ENCODE measurements at regions not wholly inside any gene's neighbourhood (a gene's known extent, or its start where the extent isn't known, plus 50 kb on each side); places are given as distances from the start of the nearest gene placed in this dataset.

- Mint-ChIP-seq H3K27ac (peak overlapping the region; percentile 76), H3K27me3 (no peaks in the 10 kb centered on the region), H3K36me3 (no peaks in the 10 kb centered on the region), H3K9me3 (no peaks in the 10 kb centered on the region), H3K4me1 (peaks cover 10% of the 10 kb centered on the region), H3K4me3 (peak overlapping the region; percentile 59)
- peak; percentile 66 for ATAC-seq
These were observed 170.4 kb upstream of the CASK start for GRCh38 chrX:42093756-42094155.

- H3K4me1 Mint-ChIP-seq = peaks cover 10% of the 10 kb centered on the region
- no peak overlapping the region for H3K27ac Mint-ChIP-seq
- no peak overlapping the region for H3K4me3 Mint-ChIP-seq
- no peak for ATAC-seq
- H3K27me3 Mint-ChIP-seq = no peaks in the 10 kb centered on the region
- no peaks in the 10 kb centered on the region for H3K9me3 Mint-ChIP-seq
- H3K36me3 Mint-ChIP-seq = no peaks in the 10 kb centered on the region
These were observed 167.0 kb upstream of the CASK start for GRCh38 chrX:42090395-42090794.

DNA sequence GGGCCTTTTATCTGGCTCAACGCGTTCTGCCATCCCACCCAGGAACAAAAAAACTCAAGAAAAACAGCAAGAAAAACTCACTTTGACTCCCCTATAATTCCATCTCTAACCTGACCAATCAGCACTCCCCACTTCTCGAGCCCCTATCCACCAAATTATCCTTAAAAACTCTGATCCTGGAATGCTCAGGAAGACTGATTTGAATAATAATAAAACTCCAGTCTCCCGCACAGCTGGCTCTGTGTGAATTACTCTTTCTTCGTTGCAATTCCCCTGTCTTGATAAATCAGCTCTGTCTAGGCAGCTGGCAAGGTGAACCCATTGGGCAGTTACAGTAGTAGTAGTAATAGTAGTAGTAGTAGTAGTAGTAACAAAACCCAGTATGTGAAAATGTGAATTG is 165.7 kb upstream of the CASK start:
- no peak overlapping the region for H3K4me3 Mint-ChIP-seq
- no peaks in the 10 kb centered on the region for H3K9me3 Mint-ChIP-seq
- peaks cover 4% of the 10 kb centered on the region for H3K4me1 Mint-ChIP-seq
- H3K27ac Mint-ChIP-seq = no peak overlapping the region
- ATAC-seq = no peak
- H3K27me3 Mint-ChIP-seq = no peaks in the 10 kb centered on the region
- H3K36me3 Mint-ChIP-seq = no peaks in the 10 kb centered on the region

- ATAC-seq = no peak
- H3K36me3 Mint-ChIP-seq = no peaks in the 10 kb centered on the region
- H3K27me3 Mint-ChIP-seq = no peaks in the 10 kb centered on the region
- H3K27ac Mint-ChIP-seq = no peak overlapping the region
- no peaks in the 10 kb centered on the region for H3K9me3 Mint-ChIP-seq
- H3K4me3 Mint-ChIP-seq = no peak overlapping the region
- H3K4me1 Mint-ChIP-seq = no peaks in the 10 kb centered on the region
These were observed 164.6 kb upstream of the CASK start for GRCh38 chrX:42087960-42088359.

DNA sequence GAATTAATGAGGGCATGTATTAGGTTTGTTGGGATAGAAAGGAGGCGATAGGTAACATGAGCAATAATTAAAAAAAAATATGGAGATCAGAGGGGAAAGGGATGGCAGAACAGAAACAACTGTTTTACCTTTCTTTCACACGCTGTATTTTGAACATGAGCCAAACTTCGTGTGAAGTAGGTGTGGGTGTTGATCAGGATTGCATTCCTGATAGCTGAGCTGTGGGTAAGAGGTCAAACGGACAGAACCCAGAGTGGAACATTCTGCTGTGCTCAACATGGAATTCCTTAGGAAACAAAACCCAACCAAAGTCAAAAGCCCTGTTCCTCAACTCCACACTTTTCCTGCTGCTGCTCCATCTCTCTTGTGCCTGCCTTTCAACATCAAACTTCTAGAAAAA is 162.5 kb upstream of the CASK start:
- no peaks in the 10 kb centered on the region for H3K36me3 Mint-ChIP-seq
- no peak for ATAC-seq
- H3K27me3 Mint-ChIP-seq = no peaks in the 10 kb centered on the region
- no peaks in the 10 kb centered on the region for H3K4me1 Mint-ChIP-seq
- H3K27ac Mint-ChIP-seq = no peak overlapping the region
- H3K4me3 Mint-ChIP-seq = no peak overlapping the region
- no peaks in the 10 kb centered on the region for H3K9me3 Mint-ChIP-seq

DNA sequence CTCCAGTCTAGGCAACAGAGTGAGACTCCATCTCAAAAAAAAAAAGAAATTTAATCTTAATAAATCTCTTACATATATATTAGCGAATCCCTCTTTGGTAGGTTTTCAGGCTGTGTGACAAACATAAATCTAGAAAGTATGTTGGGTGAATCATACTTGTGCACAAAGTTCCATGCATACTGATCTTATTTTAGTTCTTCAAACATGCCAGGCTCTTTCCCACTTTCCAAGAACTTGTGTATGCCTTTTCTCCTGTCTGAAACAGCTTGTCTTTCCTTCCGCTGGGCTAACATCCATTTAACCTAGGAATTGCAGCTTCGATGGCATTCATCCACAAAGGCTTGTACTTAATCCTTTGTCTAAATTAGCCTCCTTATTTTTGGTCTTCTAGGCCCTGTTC is 156.6 kb upstream of the CASK start:
- no peak for ATAC-seq
- Mint-ChIP-seq H3K27me3 (peaks cover 7% of the 10 kb centered on the region), H3K9me3 (no peaks in the 10 kb centered on the region), H3K36me3 (peaks cover 4% of the 10 kb centered on the region), H3K27ac (no peak overlapping the region), H3K4me1 (no peaks in the 10 kb centered on the region), H3K4me3 (no peak overlapping the region)

DNA sequence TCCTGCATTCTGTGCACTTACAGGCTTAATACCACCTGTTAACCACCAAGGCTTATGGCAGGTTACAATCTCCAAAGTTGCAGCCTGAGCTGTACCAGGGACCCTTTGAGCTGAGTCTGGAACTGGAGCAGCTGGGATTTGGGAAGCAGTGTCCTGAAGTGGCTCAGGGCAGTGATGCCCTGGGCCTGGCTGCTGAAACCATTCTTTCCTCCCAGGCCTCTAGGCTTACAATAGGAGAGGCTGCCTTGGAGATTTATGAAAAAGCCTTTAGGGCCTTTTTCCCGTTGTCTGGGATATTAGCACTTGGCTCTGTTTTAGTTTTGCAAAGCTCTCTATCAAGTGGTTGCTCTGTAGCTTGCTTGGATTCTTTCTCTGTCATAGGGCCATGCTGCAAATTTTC is 154.3 kb upstream of the CASK start:
- Mint-ChIP-seq H3K27ac (no peak overlapping the region), H3K4me1 (no peaks in the 10 kb centered on the region), H3K36me3 (peaks cover 4% of the 10 kb centered on the region), H3K27me3 (peaks cover 7% of the 10 kb centered on the region), H3K9me3 (no peaks in the 10 kb centered on the region), H3K4me3 (no peak overlapping the region)
- ATAC-seq = no peak

DNA sequence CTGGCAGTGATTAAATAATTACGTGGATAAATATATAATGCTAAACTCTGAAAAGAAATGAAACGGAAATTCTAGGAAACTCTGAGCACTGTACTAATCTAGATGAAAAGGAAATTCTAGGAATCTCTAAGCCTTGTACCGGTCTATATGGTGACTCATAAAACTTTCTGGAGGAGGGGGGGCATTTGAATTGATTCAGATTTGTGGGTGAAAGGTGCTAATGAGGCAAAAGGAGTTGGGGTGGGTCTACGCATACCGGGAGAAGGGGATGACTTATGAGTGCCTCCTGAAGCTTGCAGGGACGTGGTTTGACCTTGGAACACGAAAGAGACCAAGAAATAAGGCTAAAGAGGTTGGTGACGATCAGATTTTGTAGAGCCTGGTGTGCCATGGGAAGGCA is 151.7 kb upstream of the CASK start:
- H3K27ac Mint-ChIP-seq = no peak overlapping the region
- H3K4me3 Mint-ChIP-seq = no peak overlapping the region
- H3K36me3 Mint-ChIP-seq = peaks cover 4% of the 10 kb centered on the region
- H3K9me3 Mint-ChIP-seq = no peaks in the 10 kb centered on the region
- no peaks in the 10 kb centered on the region for H3K4me1 Mint-ChIP-seq
- ATAC-seq = no peak
- H3K27me3 Mint-ChIP-seq = peaks cover 7% of the 10 kb centered on the region

DNA sequence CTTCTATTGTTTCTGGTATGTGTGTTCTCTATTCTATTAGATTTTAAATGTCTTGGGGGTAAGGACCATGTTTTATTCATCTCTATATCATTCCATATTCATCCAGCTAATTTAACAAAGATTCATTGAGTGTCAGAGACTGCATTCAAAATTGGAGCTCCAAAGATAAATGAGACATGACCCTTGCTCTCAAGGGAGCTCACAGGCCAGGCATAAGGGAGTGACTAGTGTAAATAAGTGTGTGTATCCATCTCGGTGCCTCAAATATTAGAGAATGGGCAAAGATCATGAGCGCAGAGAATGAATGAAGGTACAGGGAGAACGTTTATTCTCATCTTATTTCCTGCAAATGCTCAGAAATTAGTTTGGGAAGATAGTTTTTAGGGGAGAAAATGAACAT is 150.1 kb upstream of the CASK start:
- no peak overlapping the region for H3K4me3 Mint-ChIP-seq
- H3K9me3 Mint-ChIP-seq = no peaks in the 10 kb centered on the region
- H3K27ac Mint-ChIP-seq = no peak overlapping the region
- H3K4me1 Mint-ChIP-seq = no peaks in the 10 kb centered on the region
- no peak for ATAC-seq
- no peaks in the 10 kb centered on the region for H3K36me3 Mint-ChIP-seq
- H3K27me3 Mint-ChIP-seq = peaks cover 3% of the 10 kb centered on the region

DNA sequence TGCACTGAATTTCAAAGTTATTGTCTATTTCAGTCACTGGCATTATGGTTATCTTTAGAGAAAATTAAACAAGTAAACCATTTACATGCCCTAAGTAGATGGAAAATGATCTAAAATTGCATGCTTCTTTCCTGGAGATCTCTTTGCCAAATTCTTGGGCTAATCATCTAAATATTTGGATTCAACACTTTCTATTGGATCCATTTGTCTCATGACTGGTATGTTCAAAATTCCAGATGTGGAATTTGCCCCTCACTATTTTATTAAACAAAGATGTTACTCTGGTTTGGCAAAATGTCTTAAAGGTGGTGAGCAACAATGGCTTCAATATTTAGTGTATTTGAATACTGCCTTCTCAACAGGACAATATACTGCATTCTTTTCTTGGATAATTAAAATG is 147.5 kb upstream of the CASK start:
- H3K9me3 Mint-ChIP-seq = no peaks in the 10 kb centered on the region
- no peak for ATAC-seq
- H3K27me3 Mint-ChIP-seq = no peaks in the 10 kb centered on the region
- no peaks in the 10 kb centered on the region for H3K36me3 Mint-ChIP-seq
- no peak overlapping the region for H3K4me3 Mint-ChIP-seq
- no peaks in the 10 kb centered on the region for H3K4me1 Mint-ChIP-seq
- no peak overlapping the region for H3K27ac Mint-ChIP-seq

GRCh38 chrX:42054256-42054655 is 130.9 kb upstream of the CASK start:
- ATAC-seq = no peak
- Mint-ChIP-seq H3K4me1 (no peaks in the 10 kb centered on the region), H3K27me3 (no peaks in the 10 kb centered on the region), H3K36me3 (no peaks in the 10 kb centered on the region), H3K27ac (no peak overlapping the region), H3K9me3 (no peaks in the 10 kb centered on the region), H3K4me3 (no peak overlapping the region)

DNA sequence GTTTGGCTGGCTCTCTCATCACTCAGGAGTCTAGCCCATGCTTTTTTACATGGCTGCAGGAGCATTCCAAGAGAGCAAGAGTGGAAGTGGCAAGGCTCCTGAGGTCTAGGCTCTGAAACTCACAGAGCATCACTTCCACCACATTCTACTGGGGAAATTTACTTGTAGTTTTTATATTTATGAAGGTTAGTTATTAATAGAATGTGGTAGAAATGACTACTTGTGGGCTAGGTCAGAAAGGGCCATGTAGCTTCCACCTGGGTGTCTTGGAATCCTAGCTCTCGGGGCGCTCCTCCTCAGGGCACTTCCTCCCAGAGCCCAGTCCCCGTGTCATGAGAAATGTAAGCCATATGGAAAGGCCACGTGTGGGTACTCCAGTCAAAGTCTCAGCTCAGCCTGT is 127.0 kb upstream of the CASK start:
- no peak overlapping the region for H3K27ac Mint-ChIP-seq
- H3K36me3 Mint-ChIP-seq = no peaks in the 10 kb centered on the region
- no peak overlapping the region for H3K4me3 Mint-ChIP-seq
- H3K27me3 Mint-ChIP-seq = no peaks in the 10 kb centered on the region
- no peak for ATAC-seq
- H3K9me3 Mint-ChIP-seq = no peaks in the 10 kb centered on the region
- H3K4me1 Mint-ChIP-seq = no peaks in the 10 kb centered on the region

DNA sequence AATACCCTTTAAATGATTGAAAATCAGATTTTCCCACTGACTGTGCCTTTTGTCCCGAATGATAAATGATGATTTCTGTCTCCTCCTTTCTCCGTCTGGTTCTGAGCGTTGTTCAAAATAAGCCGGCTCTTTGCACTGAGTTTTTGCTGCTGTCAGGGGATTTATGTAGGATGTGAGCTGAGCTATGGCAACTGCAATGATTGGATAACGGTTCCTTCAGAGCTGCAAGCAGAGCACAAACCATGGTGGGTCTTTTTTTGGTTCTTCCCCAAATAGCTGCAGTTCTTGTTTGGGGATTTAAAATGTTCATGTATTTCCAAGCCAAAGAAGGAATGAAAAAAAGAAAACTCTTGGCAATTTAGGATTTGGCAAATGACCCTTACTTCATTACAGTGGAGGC is 124.5 kb upstream of the CASK start:
- H3K27ac Mint-ChIP-seq = no peak overlapping the region
- H3K27me3 Mint-ChIP-seq = no peaks in the 10 kb centered on the region
- H3K4me3 Mint-ChIP-seq = no peak overlapping the region
- H3K36me3 Mint-ChIP-seq = no peaks in the 10 kb centered on the region
- H3K9me3 Mint-ChIP-seq = no peaks in the 10 kb centered on the region
- no peaks in the 10 kb centered on the region for H3K4me1 Mint-ChIP-seq
- no peak for ATAC-seq

GRCh38 chrX:42028109-42028508 is 104.8 kb upstream of the CASK start:
- H3K4me3 Mint-ChIP-seq = no peak overlapping the region
- no peak for ATAC-seq
- H3K27ac Mint-ChIP-seq = no peak overlapping the region
- no peaks in the 10 kb centered on the region for H3K4me1 Mint-ChIP-seq
- H3K27me3 Mint-ChIP-seq = no peaks in the 10 kb centered on the region
- peaks cover 6% of the 10 kb centered on the region for H3K9me3 Mint-ChIP-seq
- H3K36me3 Mint-ChIP-seq = no peaks in the 10 kb centered on the region

GRCh38 chrX:42027367-42028000 is 104.1 kb upstream of the CASK start:
- Mint-ChIP-seq H3K4me3 (no peak overlapping the region), H3K4me1 (no peaks in the 10 kb centered on the region), H3K9me3 (peaks cover 4% of the 10 kb centered on the region), H3K27ac (no peak overlapping the region), H3K27me3 (no peaks in the 10 kb centered on the region), H3K36me3 (no peaks in the 10 kb centered on the region)
- no peak for ATAC-seq

GRCh38 chrX:42025861-42026260 is 102.5 kb upstream of the CASK start:
- Mint-ChIP-seq H3K4me3 (no peak overlapping the region), H3K4me1 (no peaks in the 10 kb centered on the region), H3K27ac (no peak overlapping the region), H3K9me3 (no peaks in the 10 kb centered on the region), H3K27me3 (no peaks in the 10 kb centered on the region), H3K36me3 (no peaks in the 10 kb centered on the region)
- no peak for ATAC-seq

DNA sequence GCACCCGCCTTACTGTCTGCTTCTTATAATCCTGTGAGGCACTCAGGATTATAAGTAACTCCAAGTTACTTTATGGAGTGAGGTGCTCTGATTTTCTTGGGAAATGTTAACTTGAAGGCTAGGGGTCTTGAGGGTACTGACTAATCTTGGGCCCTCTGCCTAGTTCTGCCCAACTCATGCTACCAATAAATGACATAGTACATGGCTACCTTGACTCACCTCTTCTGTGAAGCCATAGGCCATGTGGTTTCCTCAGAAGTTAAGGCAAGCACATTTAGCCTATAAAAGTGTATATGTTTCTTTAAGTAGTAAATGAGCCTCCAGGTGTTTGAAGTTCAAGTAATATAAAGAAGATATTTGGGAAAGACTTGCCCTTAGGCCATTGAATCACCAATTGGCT is 99.8 kb upstream of the CASK start:
- Mint-ChIP-seq H3K9me3 (no peaks in the 10 kb centered on the region), H3K4me1 (no peaks in the 10 kb centered on the region), H3K27me3 (no peaks in the 10 kb centered on the region), H3K36me3 (no peaks in the 10 kb centered on the region), H3K27ac (no peak overlapping the region), H3K4me3 (no peak overlapping the region)
- no peak for ATAC-seq

All from stimulated activated memory B cell treated with anti-CD40 and anti-IgM and Interleukin-4, amounts not matched to agents 10 μg/mL and 1 μg/mL and 100 μg/mL, for 72 hours (primary cell).